ENCODE measurements at regions not wholly inside any gene's neighbourhood (a gene's known extent, or its start where the extent isn't known, plus 50 kb on each side); places are given as distances from the start of the nearest gene placed in this dataset.

GRCh38 chr11:103683576-103683975 lies 352.9 kb upstream of the DDI1 start:
- no peaks in the 10 kb centered on the region for H3K27me3 Mint-ChIP-seq
- H3K4me3 Mint-ChIP-seq = no peak overlapping the region
- H3K36me3 Mint-ChIP-seq = no peaks in the 10 kb centered on the region
- no peak overlapping the region for H3K27ac Mint-ChIP-seq
- H3K9me3 Mint-ChIP-seq = no peaks in the 10 kb centered on the region
- H3K4me1 Mint-ChIP-seq = peaks cover 0 to 4% (median 0%) of the 10 kb centered on the region in 3 donors

GRCh38 chr11:103688924-103689323 lies 347.5 kb upstream of the DDI1 start:
- H3K27me3 Mint-ChIP-seq = no peaks in the 10 kb centered on the region
- no peaks in the 10 kb centered on the region for H3K36me3 Mint-ChIP-seq
- no peak overlapping the region for H3K4me3 Mint-ChIP-seq
- H3K4me1 Mint-ChIP-seq = no peaks in the 10 kb centered on the region
- H3K27ac Mint-ChIP-seq = no peak overlapping the region
- H3K9me3 Mint-ChIP-seq = no peaks in the 10 kb centered on the region

GRCh38 chr11:103690356-103690755 lies 346.1 kb upstream of the DDI1 start:
- Mint-ChIP-seq H3K27ac (no peak overlapping the region), H3K9me3 (no peaks in the 10 kb centered on the region), H3K36me3 (no peaks in the 10 kb centered on the region), H3K4me3 (no peak overlapping the region), H3K4me1 (no peaks in the 10 kb centered on the region), H3K27me3 (no peaks in the 10 kb centered on the region)

GRCh38 chr11:103696123-103696522 lies 340.3 kb upstream of the DDI1 start:
- no peaks in the 10 kb centered on the region for H3K4me1 Mint-ChIP-seq
- H3K36me3 Mint-ChIP-seq = no peaks in the 10 kb centered on the region
- H3K27ac Mint-ChIP-seq = no peak overlapping the region
- H3K9me3 Mint-ChIP-seq = peaks cover 0 to 5% (median 4%) of the 10 kb centered on the region in 3 donors
- H3K27me3 Mint-ChIP-seq = peaks cover 1% of the 10 kb centered on the region
- no peak overlapping the region for H3K4me3 Mint-ChIP-seq

GRCh38 chr11:103699216-103699615 lies 337.2 kb upstream of the DDI1 start:
- no peaks in the 10 kb centered on the region for H3K36me3 Mint-ChIP-seq
- H3K27me3 Mint-ChIP-seq = peaks cover 4% of the 10 kb centered on the region
- H3K9me3 Mint-ChIP-seq = peaks cover 0 to 5% (median 4%) of the 10 kb centered on the region in 3 donors
- H3K27ac Mint-ChIP-seq = peak overlapping the region in 1 of 3 donors; percentile 14
- no peak overlapping the region for H3K4me3 Mint-ChIP-seq
- no peaks in the 10 kb centered on the region for H3K4me1 Mint-ChIP-seq

GRCh38 chr11:103699656-103700055 lies 336.8 kb upstream of the DDI1 start:
- no peaks in the 10 kb centered on the region for H3K36me3 Mint-ChIP-seq
- H3K4me1 Mint-ChIP-seq = no peaks in the 10 kb centered on the region
- peaks cover 0 to 5% (median 4%) of the 10 kb centered on the region in 3 donors for H3K9me3 Mint-ChIP-seq
- no peak overlapping the region for H3K4me3 Mint-ChIP-seq
- H3K27ac Mint-ChIP-seq = peak overlapping the region in 1 of 3 donors; percentile 14
- H3K27me3 Mint-ChIP-seq = peaks cover 4% of the 10 kb centered on the region

GRCh38 chr11:103700622-103701021 lies 335.8 kb upstream of the DDI1 start:
- Mint-ChIP-seq H3K27ac (no peak overlapping the region), H3K27me3 (peaks cover 4% of the 10 kb centered on the region), H3K4me3 (no peak overlapping the region), H3K9me3 (peaks cover 0 to 5% (median 4%) of the 10 kb centered on the region in 3 donors), H3K36me3 (no peaks in the 10 kb centered on the region), H3K4me1 (no peaks in the 10 kb centered on the region)

- no peak overlapping the region for H3K27ac Mint-ChIP-seq
- no peak overlapping the region for H3K4me3 Mint-ChIP-seq
- no peaks in the 10 kb centered on the region for H3K9me3 Mint-ChIP-seq
- peaks cover 4% of the 10 kb centered on the region for H3K27me3 Mint-ChIP-seq
- no peaks in the 10 kb centered on the region for H3K36me3 Mint-ChIP-seq
- no peaks in the 10 kb centered on the region for H3K4me1 Mint-ChIP-seq
These were observed 333.0 kb upstream of the DDI1 start for GRCh38 chr11:103703437-103703836.

- H3K4me3 Mint-ChIP-seq = no peak overlapping the region
- no peaks in the 10 kb centered on the region for H3K36me3 Mint-ChIP-seq
- H3K9me3 Mint-ChIP-seq = no peaks in the 10 kb centered on the region
- no peak overlapping the region for H3K27ac Mint-ChIP-seq
- peaks cover 4% of the 10 kb centered on the region for H3K27me3 Mint-ChIP-seq
- no peaks in the 10 kb centered on the region for H3K4me1 Mint-ChIP-seq
These were observed 332.5 kb upstream of the DDI1 start for GRCh38 chr11:103703954-103704353.

GRCh38 chr11:103705642-103706041 lies 330.8 kb upstream of the DDI1 start:
- Mint-ChIP-seq H3K27me3 (peaks cover 3% of the 10 kb centered on the region), H3K4me3 (no peak overlapping the region), H3K27ac (no peak overlapping the region)

GRCh38 chr11:103709371-103709770 lies 327.1 kb upstream of the DDI1 start:
- H3K9me3 Mint-ChIP-seq = peaks cover 0 to 4% (median 2%) of the 10 kb centered on the region in 3 donors
- H3K4me1 Mint-ChIP-seq = peaks cover 0 to 5% (median 2%) of the 10 kb centered on the region in 3 donors
- no peaks in the 10 kb centered on the region for H3K27me3 Mint-ChIP-seq
- peak overlapping the region in 1 of 4 donors; percentile 50 for H3K4me3 Mint-ChIP-seq
- H3K27ac Mint-ChIP-seq = peak overlapping the region in 1 of 3 donors; percentile 3
- H3K36me3 Mint-ChIP-seq = no peaks in the 10 kb centered on the region

More at GRCh38 chr11:103705642-103706041, 330.8 kb upstream of the DDI1 start:
- H3K36me3 Mint-ChIP-seq = no peaks in the 10 kb centered on the region
- H3K9me3 Mint-ChIP-seq = peaks cover 0 to 4% (median 0%) of the 10 kb centered on the region in 3 donors
- peaks cover 0 to 5% (median 2%) of the 10 kb centered on the region in 3 donors for H3K4me1 Mint-ChIP-seq

- H3K27me3 Mint-ChIP-seq = no peaks in the 10 kb centered on the region
- H3K9me3 Mint-ChIP-seq = peaks cover 0 to 2% (median 2%) of the 10 kb centered on the region in 3 donors
- peaks cover 0 to 4% (median 2%) of the 10 kb centered on the region in 3 donors for H3K4me1 Mint-ChIP-seq
- no peaks in the 10 kb centered on the region for H3K36me3 Mint-ChIP-seq
- H3K4me3 Mint-ChIP-seq = no peak overlapping the region
- no peak overlapping the region for H3K27ac Mint-ChIP-seq
These were observed 322.2 kb upstream of the DDI1 start for GRCh38 chr11:103714246-103714645.

GRCh38 chr11:103716363-103716762 lies 320.1 kb upstream of the DDI1 start:
- Mint-ChIP-seq H3K36me3 (no peaks in the 10 kb centered on the region), H3K27me3 (no peaks in the 10 kb centered on the region), H3K4me3 (no peak overlapping the region), H3K9me3 (no peaks in the 10 kb centered on the region), H3K27ac (no peak overlapping the region), H3K4me1 (no peaks in the 10 kb centered on the region)

- Mint-ChIP-seq H3K27me3 (no peaks in the 10 kb centered on the region), H3K4me1 (no peaks in the 10 kb centered on the region), H3K36me3 (peaks cover 2% of the 10 kb centered on the region), H3K9me3 (peaks cover 8 to 19% (median 17%) of the 10 kb centered on the region in 3 donors), H3K4me3 (no peak overlapping the region), H3K27ac (no peak overlapping the region)
These were observed 309.2 kb upstream of the DDI1 start for GRCh38 chr11:103727262-103727661.

GRCh38 chr11:103729617-103730016 lies 306.8 kb upstream of the DDI1 start:
- H3K4me3 Mint-ChIP-seq = no peak overlapping the region
- H3K27ac Mint-ChIP-seq = no peak overlapping the region
- H3K4me1 Mint-ChIP-seq = peaks cover 0 to 1% (median 0%) of the 10 kb centered on the region in 3 donors
- peaks cover 6 to 19% (median 13%) of the 10 kb centered on the region in 3 donors for H3K9me3 Mint-ChIP-seq
- H3K36me3 Mint-ChIP-seq = peaks cover 2% of the 10 kb centered on the region
- H3K27me3 Mint-ChIP-seq = peaks cover 7% of the 10 kb centered on the region

GRCh38 chr11:103730131-103730940 lies 306.1 kb upstream of the DDI1 start:
- Mint-ChIP-seq H3K27ac (no peak overlapping the region), H3K9me3 (peaks cover 6 to 16% (median 9%) of the 10 kb centered on the region in 3 donors), H3K27me3 (peaks cover 9% of the 10 kb centered on the region), H3K4me3 (no peak overlapping the region), H3K4me1 (peaks cover 0 to 1% (median 0%) of the 10 kb centered on the region in 3 donors), H3K36me3 (no peaks in the 10 kb centered on the region)
